HL-60 (cell line): ENCODE measurements at regions not wholly inside any gene's neighbourhood (a gene's known extent, or its start where the extent isn't known, plus 50 kb on each side); places are given as distances from the start of the nearest gene placed in this dataset.
"Not testable (repeated sequence)": the region's sequence is repeated elsewhere in the genome, so short reads cannot be mapped to it uniquely, and the experiment has no call there.

Experiments
- POLR2AphosphoS5 ChIP-seq: IDR thresholded peaks from 2 replicates; pipeline ENCODE4 v1.6.1; 2012; ENCODE audit warnings: low read depth
- TF ChIP-seq, protein P1 (sequence below): IDR thresholded peaks from one replicate; pipeline ENCODE4 v1.5.1; 2011; ENCODE audit warnings: low read length, control low read depth, inconsistent platforms; ENCODE audit not compliant: insufficient read depth

DNA sequence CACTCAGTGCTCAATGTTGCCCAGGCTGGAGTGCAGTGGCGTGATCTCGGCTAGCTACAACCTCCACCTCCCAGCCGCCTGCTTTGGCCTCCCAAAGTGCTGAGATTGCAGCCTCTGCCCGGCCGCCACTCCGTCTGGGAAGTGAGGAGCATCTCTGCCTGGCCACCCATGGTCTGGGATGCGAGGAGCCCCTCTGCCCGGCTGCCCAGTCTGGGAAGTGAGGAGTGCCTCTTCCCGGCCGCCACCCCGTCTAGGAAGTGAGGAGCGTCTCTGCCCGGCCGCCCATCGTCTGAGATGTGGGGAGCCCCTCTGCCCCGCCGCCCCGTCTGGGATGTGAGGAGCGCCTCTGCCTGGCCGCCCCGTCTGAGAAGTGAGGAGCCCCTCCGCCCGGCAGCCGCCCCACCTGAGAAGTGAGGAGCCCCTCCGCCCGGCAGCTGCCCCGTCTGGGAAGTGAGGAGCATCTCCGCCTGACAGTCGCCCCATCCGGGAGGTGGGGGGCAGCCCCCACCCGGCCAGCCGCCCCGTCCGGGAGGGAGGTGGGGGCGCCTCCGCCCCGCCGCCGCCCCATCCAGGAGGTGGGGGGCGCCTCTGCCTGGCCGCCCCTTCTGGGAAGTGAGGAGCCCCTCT, 394.1 kb downstream of the CPS1 start:
- not testable (repeated sequence) for TF ChIP-seq POLR2AphosphoS5
- TF ChIP-seq, protein P1, sequence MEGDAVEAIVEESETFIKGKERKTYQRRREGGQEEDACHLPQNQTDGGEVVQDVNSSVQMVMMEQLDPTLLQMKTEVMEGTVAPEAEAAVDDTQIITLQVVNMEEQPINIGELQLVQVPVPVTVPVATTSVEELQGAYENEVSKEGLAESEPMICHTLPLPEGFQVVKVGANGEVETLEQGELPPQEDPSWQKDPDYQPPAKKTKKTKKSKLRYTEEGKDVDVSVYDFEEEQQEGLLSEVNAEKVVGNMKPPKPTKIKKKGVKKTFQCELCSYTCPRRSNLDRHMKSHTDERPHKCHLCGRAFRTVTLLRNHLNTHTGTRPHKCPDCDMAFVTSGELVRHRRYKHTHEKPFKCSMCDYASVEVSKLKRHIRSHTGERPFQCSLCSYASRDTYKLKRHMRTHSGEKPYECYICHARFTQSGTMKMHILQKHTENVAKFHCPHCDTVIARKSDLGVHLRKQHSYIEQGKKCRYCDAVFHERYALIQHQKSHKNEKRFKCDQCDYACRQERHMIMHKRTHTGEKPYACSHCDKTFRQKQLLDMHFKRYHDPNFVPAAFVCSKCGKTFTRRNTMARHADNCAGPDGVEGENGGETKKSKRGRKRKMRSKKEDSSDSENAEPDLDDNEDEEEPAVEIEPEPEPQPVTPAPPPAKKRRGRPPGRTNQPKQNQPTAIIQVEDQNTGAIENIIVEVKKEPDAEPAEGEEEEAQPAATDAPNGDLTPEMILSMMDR = not testable (repeated sequence)
